ENCODE measurements at regions not wholly inside any gene's neighbourhood (a gene's known extent, or its start where the extent isn't known, plus 50 kb on each side); places are given as distances from the start of the nearest gene placed in this dataset.
"Not testable (repeated sequence)": the region's sequence is repeated elsewhere in the genome, so short reads cannot be mapped to it uniquely, and the experiment has no call there.

GRCh38 chr19:5244351-5244750 is 96.3 kb downstream of the PTPRS start:
- Histone ChIP-seq H3K27me3 (ENCODE audit: control insufficient read depth, insufficient read depth, low read length, poor library complexity, severe bottlenecking) (no peaks in the 10 kb centered on the region), H3K4me1 (ENCODE audit: control insufficient read depth, insufficient read depth, low read length) (no peaks in the 10 kb centered on the region), H3K9ac (ENCODE audit: extremely low read depth, low read length, poor library complexity, severe bottlenecking) (no peak overlapping the region), H3K4me3 (ENCODE audit: low read length) (no peak overlapping the region), H3K9me3 (ENCODE audit: control insufficient read depth, low read length) (no peaks in the 10 kb centered on the region), H3K27ac (ENCODE audit: low read depth, low read length) (no peak overlapping the region), H3K36me3 (ENCODE audit: control insufficient read depth, insufficient read depth, low read length) (peaks cover 30% of the 10 kb centered on the region)
- DNase-seq: no peak
- Mint-ChIP-seq H3K4me1 (no peaks in the 10 kb centered on the region), H3K27me3 (ENCODE audit: insufficient read depth) (no peaks in the 10 kb centered on the region), H3K4me3 (no peak overlapping the region), H3K9me3 (no peaks in the 10 kb centered on the region), H3K27ac (no peak overlapping the region), H3K36me3 (ENCODE audit: low read depth) (peaks cover 68% of the 10 kb centered on the region)
- WGBS, 2 experiments (ENCODE audit: insufficient coverage in 1 of 2, insufficient read length in 1 of 2): 95% methylated on average over 11 of the region's 11 CpGs
- no peak for TF ChIP-seq CTCF (conservative IDR thresholded peaks at IDR 0.05)

GRCh38 chr19:5243878-5244277 is 96.7 kb downstream of the PTPRS start:
- Mint-ChIP-seq H3K27me3 (ENCODE audit: insufficient read depth) (no peaks in the 10 kb centered on the region), H3K4me1 (no peaks in the 10 kb centered on the region), H3K36me3 (ENCODE audit: low read depth) (peaks cover 70% of the 10 kb centered on the region), H3K27ac (no peak overlapping the region), H3K4me3 (no peak overlapping the region), H3K9me3 (no peaks in the 10 kb centered on the region)
- no peak overlapping the region for H3K4me3 ChIP-seq (ENCODE audit: low read length)
- no peak for TF ChIP-seq CTCF (conservative IDR thresholded peaks at IDR 0.05)
- H3K36me3 ChIP-seq (ENCODE audit: control insufficient read depth, insufficient read depth, low read length): peaks cover 33% of the 10 kb centered on the region
- H3K4me1 ChIP-seq (ENCODE audit: control insufficient read depth, insufficient read depth, low read length): no peaks in the 10 kb centered on the region
- WGBS, 2 experiments (ENCODE audit: insufficient coverage in 1 of 2, insufficient read length in 1 of 2): 97% methylated on average over 37 to 40 of the region's 40 CpGs
- DNase-seq: no peak
- H3K27ac ChIP-seq (ENCODE audit: low read depth, low read length): no peak overlapping the region
- H3K27me3 ChIP-seq (ENCODE audit: control insufficient read depth, insufficient read depth, low read length, poor library complexity, severe bottlenecking): no peaks in the 10 kb centered on the region
- H3K9ac ChIP-seq (ENCODE audit: extremely low read depth, low read length, poor library complexity, severe bottlenecking): no peak overlapping the region
- no peaks in the 10 kb centered on the region for H3K9me3 ChIP-seq (ENCODE audit: control insufficient read depth, low read length)

GRCh38 chr19:5241896-5242295 is 98.7 kb downstream of the PTPRS start:
- H3K4me3 ChIP-seq (ENCODE audit: low read length); H3K27ac Mint-ChIP-seq; H3K9me3 Mint-ChIP-seq; H3K9me3 ChIP-seq (ENCODE audit: control insufficient read depth, low read length); H3K9ac ChIP-seq (ENCODE audit: extremely low read depth, low read length, poor library complexity, severe bottlenecking); H3K27ac ChIP-seq (ENCODE audit: low read depth, low read length); H3K4me1 Mint-ChIP-seq; DNase-seq; H3K4me3 Mint-ChIP-seq; H3K4me1 ChIP-seq (ENCODE audit: control insufficient read depth, insufficient read depth, low read length); H3K27me3 ChIP-seq (ENCODE audit: control insufficient read depth, insufficient read depth, low read length, poor library complexity, severe bottlenecking); H3K27me3 Mint-ChIP-seq (ENCODE audit: insufficient read depth): not testable (repeated sequence)
- 94 to 97% methylated on average over 8 to 9 of the region's 9 CpGs for WGBS, 2 experiments (ENCODE audit: insufficient coverage in 1 of 2, insufficient read length in 1 of 2)
- H3K36me3 ChIP-seq (ENCODE audit: control insufficient read depth, insufficient read depth, low read length): peaks cover 27% of the 10 kb centered on the region
- H3K36me3 Mint-ChIP-seq (ENCODE audit: low read depth): peaks cover 70% of the 10 kb centered on the region

- no peaks in the 10 kb centered on the region for H3K4me1 ChIP-seq (ENCODE audit: control insufficient read depth, insufficient read depth, low read length)
- whole genome bisulfite sequencing, 2 experiments (ENCODE audit: insufficient coverage in 1 of 2, insufficient read length in 1 of 2): 93 to 94% methylated on average over 22 of the region's 22 CpGs
- H3K27ac ChIP-seq (ENCODE audit: low read depth, low read length): no peak overlapping the region
- Mint-ChIP-seq H3K27ac (peak overlapping the region; percentile 65), H3K9me3 (no peaks in the 10 kb centered on the region), H3K27me3 (ENCODE audit: insufficient read depth) (no peaks in the 10 kb centered on the region), H3K4me3 (no peak overlapping the region), H3K4me1 (no peaks in the 10 kb centered on the region), H3K36me3 (ENCODE audit: low read depth) (peaks cover 68% of the 10 kb centered on the region)
- H3K27me3 ChIP-seq (ENCODE audit: control insufficient read depth, insufficient read depth, low read length, poor library complexity, severe bottlenecking): no peaks in the 10 kb centered on the region
- no peaks in the 10 kb centered on the region for H3K9me3 ChIP-seq (ENCODE audit: control insufficient read depth, low read length)
- peaks cover 26% of the 10 kb centered on the region for H3K36me3 ChIP-seq (ENCODE audit: control insufficient read depth, insufficient read depth, low read length)
- no peak for DNase-seq
- H3K4me3 ChIP-seq (ENCODE audit: low read length): no peak overlapping the region
- no peak overlapping the region for H3K9ac ChIP-seq (ENCODE audit: extremely low read depth, low read length, poor library complexity, severe bottlenecking)
- no peak for TF ChIP-seq CTCF (conservative IDR thresholded peaks at IDR 0.05)
Measured at GRCh38 chr19:5240011-5240410, 100.6 kb downstream of the PTPRS start.
